HG02973 (cell line): ENCODE measurements at regions not wholly inside any gene's neighbourhood (a gene's known extent, or its start where the extent isn't known, plus 50 kb on each side); places are given as distances from the start of the nearest gene placed in this dataset.

Experiments
- ATAC-seq: cut with Tn5 transposase; IDR thresholded peaks from one replicate; pipeline ENCODE4 v1.9.1; 2021; ENCODE audit warnings: moderate library complexity; ENCODE audit not compliant: unreplicated experiment

GRCh38 chr2:71277536-71278103 is 50.7 kb upstream of the PAIP2B start:
- no peak for ATAC-seq

GRCh38 chr2:71277147-71277475 is 50.2 kb upstream of the PAIP2B start:
- ATAC-seq, result no peak

- peak; percentile 98 for ATAC-seq
Measured at GRCh38 chr2:71276311-71277146, 49.6 kb upstream of the PAIP2B start.
